ENCODE measurements at regions not wholly inside any gene's neighbourhood (a gene's known extent, or its start where the extent isn't known, plus 50 kb on each side); places are given as distances from the start of the nearest gene placed in this dataset.
"Not testable (repeated sequence)": the region's sequence is repeated elsewhere in the genome, so short reads cannot be mapped to it uniquely, and the experiment has no call there.

- H3K9me3 Mint-ChIP-seq (ENCODE audit: low read depth); DNase-seq; H3K27ac Mint-ChIP-seq; H3K36me3 Mint-ChIP-seq (ENCODE audit: low read depth); POLR2A ChIA-PET; ATAC-seq; intact Hi-C loops (cut with DNase I, micrococcal nuclease); H3K4me3 Mint-ChIP-seq; H3K27me3 Mint-ChIP-seq: not testable (repeated sequence)
- H3K4me1 Mint-ChIP-seq, result peaks cover 11% of the 10 kb centered on the region
- CTCF ChIA-PET, result interaction anchor here (0.6 kb wide), 1 partner anchor 23 kb away, joined by 4 read pairs; no protein-coding TSS in a partner anchor
Observed at GRCh38 chr7:152515266-152515950, 79.6 kb upstream of the KMT2C start.

- H3K36me3 Mint-ChIP-seq (ENCODE audit: low read depth), result no peaks in the 10 kb centered on the region
Observed at GRCh38 chr7:152514771-152515105, 78.9 kb upstream of the KMT2C start.

DNA sequence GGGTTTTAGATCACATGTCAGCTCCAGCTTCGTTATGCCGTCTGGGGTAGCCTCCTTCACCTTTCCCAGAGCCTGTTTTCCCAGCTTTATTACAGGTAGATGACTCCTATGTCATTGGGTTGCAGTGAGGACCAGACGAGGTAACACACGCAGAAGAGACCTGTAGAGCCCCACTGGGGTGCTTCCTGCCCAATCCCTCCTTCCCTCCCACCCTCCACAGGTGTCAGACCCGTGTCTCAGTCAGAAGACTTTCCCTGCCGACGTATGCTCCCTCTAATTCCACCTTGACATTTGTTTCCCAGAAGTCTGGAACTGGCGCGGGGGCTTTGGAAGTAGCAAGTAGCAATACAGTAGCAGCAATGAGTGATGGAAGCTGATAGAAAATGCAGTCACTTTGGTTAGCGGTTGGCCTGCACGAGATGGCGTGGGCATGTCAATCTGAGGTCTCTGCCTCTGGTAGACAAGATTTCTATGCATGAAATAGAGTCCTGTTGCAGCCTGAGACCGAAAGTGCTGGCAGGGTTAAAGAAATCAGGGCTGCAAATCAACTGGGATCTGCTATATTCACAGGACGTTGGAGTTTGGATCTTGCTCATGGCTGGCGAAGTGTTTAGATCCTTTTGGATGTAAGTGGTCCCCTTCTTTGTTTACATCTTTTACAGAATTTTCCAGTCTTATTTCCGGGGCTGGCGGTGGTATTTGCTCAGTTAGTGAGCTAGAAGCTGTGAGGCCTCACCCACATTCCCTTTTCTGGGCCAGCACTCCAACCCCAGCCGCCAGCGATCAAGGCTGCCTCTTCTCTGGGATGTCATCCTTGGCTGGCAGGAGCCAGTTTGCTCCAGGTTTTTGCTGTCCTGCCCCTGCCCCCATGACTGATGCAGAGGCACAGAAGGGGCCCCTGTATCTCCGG is 78.3 kb upstream of the KMT2C start:
- Mint-ChIP-seq H3K27me3 (no peaks in the 10 kb centered on the region), H3K4me1 (peaks cover 11% of the 10 kb centered on the region), H3K4me3 (no peak overlapping the region), H3K27ac (no peak overlapping the region), H3K9me3 (ENCODE audit: low read depth) (peaks cover 3% of the 10 kb centered on the region), H3K36me3 (ENCODE audit: low read depth) (no peaks in the 10 kb centered on the region)
- CTCF ChIA-PET, result interaction anchor here (0.6 kb wide), 1 partner anchor 21 kb away, joined by 4 read pairs; no protein-coding TSS in a partner anchor
- POLR2A ChIA-PET, result interaction anchor here (0.7 kb wide), 1 partner anchor 91 kb away, joined by 4 read pairs; no protein-coding TSS in a partner anchor
- intact Hi-C loops (cut with DNase I, micrococcal nuclease), result loop anchor here in 1 of 2 experiments (2.0 kb wide), 1 partner anchor 49 kb away; no protein-coding TSS in a partner anchor
- no peak for ATAC-seq
- DNase-seq, result no peak

More at GRCh38 chr7:152514771-152515105, 78.9 kb upstream of the KMT2C start:
- CTCF ChIA-PET, result interaction anchor here (0.6 kb wide), 1 partner anchor 22 kb away, joined by 4 read pairs; no protein-coding TSS in a partner anchor
- DNase-seq, result no peak
- H3K4me3 Mint-ChIP-seq, result no peak overlapping the region
- no peaks in the 10 kb centered on the region for H3K27me3 Mint-ChIP-seq
- H3K9me3 Mint-ChIP-seq (ENCODE audit: low read depth), result peaks cover 6% of the 10 kb centered on the region
- H3K27ac Mint-ChIP-seq, result no peak overlapping the region
- POLR2A ChIA-PET, result no interaction called here
- intact Hi-C loops (cut with DNase I, micrococcal nuclease), result no loop called here
- ATAC-seq, result no peak
- peaks cover 11% of the 10 kb centered on the region for H3K4me1 Mint-ChIP-seq

DNA sequence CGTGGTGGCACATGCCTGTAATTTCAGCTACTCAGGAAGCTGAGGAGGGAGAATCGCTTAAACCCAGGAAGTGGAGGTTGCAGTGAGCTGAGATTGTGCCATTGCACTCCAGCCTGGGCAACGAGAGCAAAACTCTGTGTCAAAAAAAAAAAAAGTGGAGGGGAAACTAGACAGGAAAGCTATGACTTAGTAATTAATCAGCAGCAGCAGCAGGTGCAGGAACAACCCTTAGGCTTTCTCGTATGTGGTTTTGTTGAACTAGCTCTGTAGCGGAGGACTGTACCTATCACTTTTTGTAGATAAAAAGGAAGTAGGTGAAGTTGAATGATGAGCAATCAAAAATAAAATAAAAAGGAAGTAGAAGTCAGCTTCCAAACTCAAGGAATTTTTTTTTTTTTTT is 76.9 kb upstream of the KMT2C start:
- Mint-ChIP-seq H3K4me1 (peaks cover 11% of the 10 kb centered on the region), H3K9me3 (ENCODE audit: low read depth) (no peaks in the 10 kb centered on the region), H3K4me3 (peak overlapping the region; percentile 49), H3K36me3 (ENCODE audit: low read depth) (no peaks in the 10 kb centered on the region), H3K27me3 (no peaks in the 10 kb centered on the region), H3K27ac (peak overlapping the region; percentile 31)
- ChIA-PET CTCF (interaction anchor here (1.4 kb wide), 1 partner anchor 179 kb away, joined by 3 read pairs; no protein-coding TSS in a partner anchor), POLR2A (interaction anchor here (0.7 kb wide), 2 partner anchors 13 to 338 kb away, joined by 3 to 5 read pairs; no protein-coding TSS in a partner anchor)
- DNase-seq (peak; percentile 33), ATAC-seq (peak; percentile 97)
- intact Hi-C loops (cut with DNase I, micrococcal nuclease), result loop anchor here in 1 of 2 experiments (2.0 kb wide), 1 partner anchor 48 kb away; no protein-coding TSS in a partner anchor

- no peaks in the 10 kb centered on the region for H3K9me3 Mint-ChIP-seq (ENCODE audit: low read depth)
- intact Hi-C loops (cut with DNase I, micrococcal nuclease), result loop anchor here in 1 of 2 experiments (2.0 kb wide), 1 partner anchor 47 kb away; no protein-coding TSS in a partner anchor
- ChIA-PET POLR2A (no interaction called here), CTCF (no interaction called here)
- H3K36me3 Mint-ChIP-seq (ENCODE audit: low read depth), result no peaks in the 10 kb centered on the region
- peaks cover 11% of the 10 kb centered on the region for H3K4me1 Mint-ChIP-seq
- no peak overlapping the region for H3K4me3 Mint-ChIP-seq
- DNase-seq, result no peak
- H3K27ac Mint-ChIP-seq, result no peak overlapping the region
- ATAC-seq, result no peak
- no peaks in the 10 kb centered on the region for H3K27me3 Mint-ChIP-seq
Observed at GRCh38 chr7:152511736-152512135, 75.9 kb upstream of the KMT2C start.

DNA sequence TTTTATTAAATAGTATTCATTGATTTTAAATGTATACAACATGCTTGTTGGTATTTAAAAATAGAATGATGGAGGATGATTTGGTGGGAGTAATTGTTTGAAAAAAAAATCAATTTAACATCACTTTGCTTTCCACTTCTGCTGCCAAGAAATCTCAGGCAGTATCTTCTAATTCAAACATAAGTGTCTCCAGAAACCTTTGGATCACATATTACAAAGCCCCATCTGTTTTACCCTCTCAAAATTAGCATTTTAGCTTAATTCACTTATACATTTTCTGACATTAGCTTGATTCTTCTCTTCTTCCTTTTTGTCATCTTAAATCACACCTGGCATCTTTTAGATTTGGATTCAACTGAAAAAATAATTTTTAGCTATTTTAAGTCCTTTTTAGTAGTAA is 72.9 kb upstream of the KMT2C start:
- no peak for DNase-seq
- no peaks in the 10 kb centered on the region for H3K27me3 Mint-ChIP-seq
- H3K36me3 Mint-ChIP-seq (ENCODE audit: low read depth), result no peaks in the 10 kb centered on the region
- no peak overlapping the region for H3K4me3 Mint-ChIP-seq
- POLR2A ChIA-PET, result no interaction called here
- H3K9me3 Mint-ChIP-seq (ENCODE audit: low read depth), result no peaks in the 10 kb centered on the region
- peaks cover 8% of the 10 kb centered on the region for H3K4me1 Mint-ChIP-seq
- no peak for ATAC-seq
- intact Hi-C loops (cut with DNase I, micrococcal nuclease), result no loop called here
- H3K27ac Mint-ChIP-seq, result no peak overlapping the region
- CTCF ChIA-PET, result interaction anchor here (0.8 kb wide), 1 partner anchor 55 kb away, joined by 3 read pairs; no protein-coding TSS in a partner anchor

DNA sequence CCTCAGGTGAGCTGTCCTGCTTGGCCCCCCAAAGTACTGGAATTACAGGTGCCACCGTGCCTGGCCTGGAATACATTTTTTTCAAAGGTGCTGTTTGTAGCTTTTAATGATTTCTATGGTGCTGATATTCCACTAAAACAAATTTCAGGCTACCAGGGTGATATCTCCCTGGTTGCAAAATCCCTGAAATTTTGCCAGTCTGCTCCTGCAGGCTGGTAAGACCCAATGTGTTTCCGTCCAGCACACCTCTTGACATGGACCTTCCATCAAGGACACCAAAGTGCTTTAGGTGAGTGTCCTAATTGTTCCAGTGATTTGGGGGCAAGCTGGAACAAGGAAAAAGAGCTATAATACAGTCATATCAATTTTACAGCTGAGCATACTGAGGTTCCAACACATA is 69.8 kb upstream of the KMT2C start:
- H3K36me3 Mint-ChIP-seq (ENCODE audit: low read depth), result no peaks in the 10 kb centered on the region
- DNase-seq (no peak), ATAC-seq (no peak)
- no peak overlapping the region for H3K27ac Mint-ChIP-seq
- H3K27me3 Mint-ChIP-seq, result no peaks in the 10 kb centered on the region
- POLR2A ChIA-PET, result no interaction called here
- no peaks in the 10 kb centered on the region for H3K4me1 Mint-ChIP-seq
- no peaks in the 10 kb centered on the region for H3K9me3 Mint-ChIP-seq (ENCODE audit: low read depth)
- CTCF ChIA-PET, result no interaction called here
- no peak overlapping the region for H3K4me3 Mint-ChIP-seq
- intact Hi-C loops (cut with DNase I, micrococcal nuclease), result no loop called here

DNA sequence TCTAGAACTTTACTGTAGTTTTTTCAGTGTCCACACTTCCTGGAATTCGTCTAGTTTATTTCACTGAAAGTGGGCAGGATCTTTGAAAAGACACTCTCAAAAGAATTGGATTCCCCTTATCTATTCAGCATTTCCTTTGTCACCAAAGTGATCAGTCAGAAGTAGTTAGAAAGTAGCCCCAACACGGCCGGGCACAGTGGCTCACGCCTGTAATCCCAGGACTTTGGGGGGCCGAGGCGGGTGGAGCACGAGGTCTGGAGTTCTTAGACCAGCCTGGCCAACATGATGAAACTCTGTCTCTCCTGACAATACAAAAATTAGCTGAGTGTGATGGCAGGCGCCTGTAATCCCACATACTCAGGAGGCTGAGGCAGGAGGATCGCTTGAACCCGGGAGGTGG is 69.0 kb upstream of the KMT2C start:
- Mint-ChIP-seq H3K4me1 (no peaks in the 10 kb centered on the region), H3K27ac (no peak overlapping the region), H3K4me3 (no peak overlapping the region), H3K9me3 (ENCODE audit: low read depth) (no peaks in the 10 kb centered on the region), H3K36me3 (ENCODE audit: low read depth) (no peaks in the 10 kb centered on the region), H3K27me3 (no peaks in the 10 kb centered on the region)
- POLR2A ChIA-PET, result no interaction called here
- no peak for ATAC-seq
- intact Hi-C loops (cut with DNase I, micrococcal nuclease), result no loop called here
- no peak for DNase-seq
- CTCF ChIA-PET, result interaction anchor here (1.0 to 1.3 kb wide), 2 partner anchors 9 to 202 kb away, joined by 4 read pairs; no protein-coding TSS in a partner anchor

DNA sequence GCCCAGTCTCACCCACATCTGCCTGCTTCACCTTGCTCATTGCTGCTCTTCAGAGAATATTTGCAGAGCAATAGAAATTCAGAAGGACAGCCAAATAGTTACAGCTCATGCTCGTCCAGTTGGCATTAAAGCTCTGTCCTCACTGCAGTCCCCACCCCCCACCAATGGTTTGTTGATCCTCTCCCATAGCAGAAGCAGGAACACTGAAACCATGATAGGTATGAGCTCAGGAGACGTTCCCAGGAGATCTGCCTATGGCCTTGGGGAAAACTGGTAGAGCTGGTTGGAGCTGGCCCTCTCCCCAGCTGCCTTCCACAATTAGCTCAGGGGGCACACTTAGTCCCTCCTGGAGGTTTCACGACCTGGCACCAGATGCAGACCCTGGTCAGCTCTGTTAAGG is 68.6 kb upstream of the KMT2C start:
- no peaks in the 10 kb centered on the region for H3K36me3 Mint-ChIP-seq (ENCODE audit: low read depth)
- H3K4me3 Mint-ChIP-seq, result no peak overlapping the region
- no peaks in the 10 kb centered on the region for H3K9me3 Mint-ChIP-seq (ENCODE audit: low read depth)
- intact Hi-C loops (cut with DNase I, micrococcal nuclease), result no loop called here
- no peaks in the 10 kb centered on the region for H3K4me1 Mint-ChIP-seq
- no peak overlapping the region for H3K27ac Mint-ChIP-seq
- ChIA-PET CTCF (interaction anchor here (1.0 to 1.3 kb wide), 2 partner anchors 8 to 202 kb away, joined by 4 read pairs; no protein-coding TSS in a partner anchor), POLR2A (no interaction called here)
- DNase-seq, result no peak
- H3K27me3 Mint-ChIP-seq, result no peaks in the 10 kb centered on the region
- no peak for ATAC-seq

GRCh38 chr7:152502813-152503790 is 67.3 kb upstream of the KMT2C start:
- H3K27me3 Mint-ChIP-seq, result no peaks in the 10 kb centered on the region
- no peak overlapping the region for H3K27ac Mint-ChIP-seq
- no peak overlapping the region for H3K4me3 Mint-ChIP-seq
- intact Hi-C loops (cut with DNase I, micrococcal nuclease), result no loop called here
- ChIA-PET POLR2A (no interaction called here), CTCF (no interaction called here)
- no peak for ATAC-seq
- DNase-seq, result no peak
- no peaks in the 10 kb centered on the region for H3K9me3 Mint-ChIP-seq (ENCODE audit: low read depth)
- no peaks in the 10 kb centered on the region for H3K4me1 Mint-ChIP-seq
- H3K36me3 Mint-ChIP-seq (ENCODE audit: low read depth), result no peaks in the 10 kb centered on the region

DNA sequence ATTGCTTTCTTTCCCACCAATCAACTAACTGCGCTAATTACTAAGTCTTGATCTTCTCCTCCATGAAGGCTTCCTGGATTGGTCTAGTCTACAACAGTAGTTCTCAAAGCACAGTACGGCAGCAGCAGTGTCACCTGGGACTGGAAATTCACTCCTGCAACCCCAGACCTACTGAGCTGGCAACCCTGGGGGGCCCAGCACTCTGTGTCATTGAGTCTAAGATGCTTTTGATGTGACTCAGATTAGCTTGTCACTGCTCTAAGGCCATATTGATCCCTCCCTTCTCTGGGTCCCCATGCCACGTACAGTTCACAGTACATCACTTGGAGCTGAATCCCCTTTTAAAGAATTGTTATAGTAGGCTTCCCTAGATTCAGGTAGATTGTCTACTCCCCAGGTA is 65.7 kb upstream of the KMT2C start:
- ChIA-PET POLR2A (no interaction called here), CTCF (no interaction called here)
- no peaks in the 10 kb centered on the region for H3K36me3 Mint-ChIP-seq (ENCODE audit: low read depth)
- no peaks in the 10 kb centered on the region for H3K9me3 Mint-ChIP-seq (ENCODE audit: low read depth)
- no peaks in the 10 kb centered on the region for H3K27me3 Mint-ChIP-seq
- H3K4me3 Mint-ChIP-seq, result no peak overlapping the region
- ATAC-seq, result no peak
- H3K4me1 Mint-ChIP-seq, result no peaks in the 10 kb centered on the region
- DNase-seq, result no peak
- intact Hi-C loops (cut with DNase I, micrococcal nuclease), result no loop called here
- no peak overlapping the region for H3K27ac Mint-ChIP-seq
